Fibroblast of lung (primary cell): ENCODE measurements at regions not wholly inside any gene's neighbourhood (a gene's known extent, or its start where the extent isn't known, plus 50 kb on each side); places are given as distances from the start of the nearest gene placed in this dataset.

ENCODE experiments used
- DNase-seq, 2 donors: peaks; one replicate each; pipeline versions ENCODE4 v3.0.0 to v3.0.0-alpha.2; 2010; ENCODE audit warnings: low read depth in 2 of 2
- H2AFZ ChIP-seq: 2 replicates; pipeline ENCODE4 v1.5.1; 2012; ENCODE audit warnings: low read length, control low read depth, inconsistent platforms
- H3K27ac ChIP-seq: 2 replicates; pipeline ENCODE4 v1.5.1; 2011; ENCODE audit warnings: low read length, control low read depth; ENCODE audit not compliant: insufficient read depth
- H3K27me3 ChIP-seq: 2 replicates; pipeline ENCODE4 v1.5.1; 2011; ENCODE audit warnings: mild to moderate bottlenecking, low read length; ENCODE audit not compliant: control insufficient read depth, insufficient read depth
- H3K36me3 ChIP-seq: 2 replicates; pipeline ENCODE4 v1.5.1; 2011; ENCODE audit warnings: low read length; ENCODE audit not compliant: control insufficient read depth, insufficient read depth
- H3K4me1 ChIP-seq: 2 replicates; pipeline ENCODE4 v1.5.1; 2011; ENCODE audit warnings: low read length; ENCODE audit not compliant: control insufficient read depth, insufficient read depth; ENCODE audit errors: extremely low read depth
- H3K4me2 ChIP-seq: 2 replicates; pipeline ENCODE4 v1.5.1; 2011; ENCODE audit warnings: low read length, control low read depth; ENCODE audit not compliant: insufficient read depth; ENCODE audit errors: extremely low read depth
- H3K4me3 ChIP-seq, 4 experiments: fragments of 200-600 bp in 1 of 4; sonication (generic) in 1 of 4; replicated peaks in 1 of 4; 2 replicates each; pipeline ENCODE4 v1.5.1; 2011 to 2016; ENCODE audit warnings: low read length in 4 of 4, low read depth in 3 of 4, mild to moderate bottlenecking in 3 of 4, control low read depth in 2 of 4, inconsistent platforms in 1 of 4, mixed read lengths in 1 of 4; ENCODE audit not compliant: insufficient read depth in 1 of 4; ENCODE audit errors: control extremely low read depth in 1 of 4
- H3K79me2 ChIP-seq: 2 replicates; pipeline ENCODE4 v1.5.1; 2012; ENCODE audit warnings: mild to moderate bottlenecking, low read length, inconsistent platforms; ENCODE audit not compliant: control insufficient read depth, insufficient read depth
- H3K9ac ChIP-seq: 2 replicates; pipeline ENCODE4 v1.5.1; 2011; ENCODE audit warnings: mild to moderate bottlenecking, low read length, control low read depth; ENCODE audit not compliant: insufficient read depth
- H3K9me3 ChIP-seq: 2 replicates; pipeline ENCODE4 v1.5.1; 2012; ENCODE audit warnings: low read depth, low read length; ENCODE audit not compliant: control insufficient read depth, insufficient read depth
- H4K20me1 ChIP-seq: 2 replicates; pipeline ENCODE4 v1.5.1; 2011; ENCODE audit warnings: low read length; ENCODE audit not compliant: control insufficient read depth, insufficient read depth; ENCODE audit errors: extremely low read depth
- CTCF ChIP-seq, 2 donors: IDR thresholded peaks in 1 of 2; conservative IDR thresholded peaks in 1 of 2; 1 replicate in 1 of 2; 2 replicates in 1 of 2; pipeline ENCODE4 v1.5.1; 2011 to 2012; ENCODE audit warnings: low read length in 2 of 2, control low read depth in 1 of 2, inconsistent platforms in 1 of 2, low read depth in 1 of 2, mild to moderate bottlenecking in 1 of 2
- EZH2 ChIP-seq: IDR thresholded peaks from 2 replicates; pipeline ENCODE4 v1.5.1; 2012; ENCODE audit warnings: low read length, control low read depth, mild to moderate bottlenecking; ENCODE audit errors: missing control alignments

DNA sequence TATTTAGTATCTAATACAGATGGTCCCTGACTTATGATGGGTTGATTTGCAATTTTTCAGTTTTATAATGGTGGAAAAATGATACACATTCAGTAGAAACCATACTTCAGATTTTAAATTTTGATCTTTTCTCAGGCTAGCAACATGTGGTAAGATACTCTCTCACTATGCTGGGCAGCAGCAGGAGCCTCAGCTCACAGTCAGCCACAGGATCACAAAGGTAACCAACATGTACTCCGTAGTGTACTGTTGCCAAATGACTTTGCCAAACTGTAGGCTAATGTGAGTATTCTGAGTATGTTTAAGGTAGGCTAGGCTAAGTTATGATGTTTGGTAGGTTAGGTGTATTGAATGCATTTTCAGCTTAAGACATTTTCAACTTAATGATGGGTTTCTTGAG is 498.6 kb upstream of the DPPA4 start:
- Histone ChIP-seq H4K20me1 (no peaks in the 10 kb centered on the region), H3K4me3 (no peak overlapping the region), H3K4me1 (no peaks in the 10 kb centered on the region), H3K36me3 (no peaks in the 10 kb centered on the region), H3K9ac (no peak overlapping the region), H3K9me3 (no peaks in the 10 kb centered on the region), H2AFZ (no peak overlapping the region), H3K79me2 (no peaks in the 10 kb centered on the region), H3K4me2 (no peak overlapping the region), H3K27ac (no peak overlapping the region), H3K27me3 (no peaks in the 10 kb centered on the region)
- DNase-seq = no peak
- no peak for TF ChIP-seq EZH2
- no peak for TF ChIP-seq CTCF (conservative IDR thresholded peaks at IDR 0.05 in 1 of 2, IDR thresholded peaks at IDR 0.05 in 1 of 2; ENCODE audit: low read depth in 1 of 2, low read length in 2 of 2)

GRCh38 chr3:109851854-109852253 is 514.5 kb upstream of the DPPA4 start:
- Histone ChIP-seq H3K27ac (no peak overlapping the region), H4K20me1 (no peaks in the 10 kb centered on the region), H2AFZ (no peak overlapping the region), H3K9me3 (no peaks in the 10 kb centered on the region), H3K36me3 (no peaks in the 10 kb centered on the region), H3K9ac (no peak overlapping the region), H3K4me3 (no peak overlapping the region), H3K27me3 (no peaks in the 10 kb centered on the region), H3K4me1 (no peaks in the 10 kb centered on the region), H3K79me2 (no peaks in the 10 kb centered on the region), H3K4me2 (no peak overlapping the region)
- no peak for DNase-seq
- TF ChIP-seq EZH2 (no peak), CTCF (conservative IDR thresholded peaks at IDR 0.05 in 1 of 2, IDR thresholded peaks at IDR 0.05 in 1 of 2; ENCODE audit: low read depth in 1 of 2, low read length in 2 of 2) (no peak)

- peak in 1 of 2 donors; percentile 7 for DNase-seq
- TF ChIP-seq EZH2 (no peak), CTCF (conservative IDR thresholded peaks at IDR 0.05 in 1 of 2, IDR thresholded peaks at IDR 0.05 in 1 of 2; ENCODE audit: low read depth in 1 of 2, low read length in 2 of 2) (no peak)
- H3K4me3 ChIP-seq = no peak overlapping the region
- H3K4me2 ChIP-seq = no peak overlapping the region
- H3K9ac ChIP-seq = no peak overlapping the region
- no peaks in the 10 kb centered on the region for H4K20me1 ChIP-seq
- no peak overlapping the region for H2AFZ ChIP-seq
- no peaks in the 10 kb centered on the region for H3K9me3 ChIP-seq
- no peaks in the 10 kb centered on the region for H3K4me1 ChIP-seq
- H3K27me3 ChIP-seq = no peaks in the 10 kb centered on the region
- no peaks in the 10 kb centered on the region for H3K79me2 ChIP-seq
- no peak overlapping the region for H3K27ac ChIP-seq
- H3K36me3 ChIP-seq = no peaks in the 10 kb centered on the region
Measured at GRCh38 chr3:109852283-109852682, 514.9 kb upstream of the DPPA4 start.
